ENCODE measurements at regions not wholly inside any gene's neighbourhood (a gene's known extent, or its start where the extent isn't known, plus 50 kb on each side); places are given as distances from the start of the nearest gene placed in this dataset.

DNA sequence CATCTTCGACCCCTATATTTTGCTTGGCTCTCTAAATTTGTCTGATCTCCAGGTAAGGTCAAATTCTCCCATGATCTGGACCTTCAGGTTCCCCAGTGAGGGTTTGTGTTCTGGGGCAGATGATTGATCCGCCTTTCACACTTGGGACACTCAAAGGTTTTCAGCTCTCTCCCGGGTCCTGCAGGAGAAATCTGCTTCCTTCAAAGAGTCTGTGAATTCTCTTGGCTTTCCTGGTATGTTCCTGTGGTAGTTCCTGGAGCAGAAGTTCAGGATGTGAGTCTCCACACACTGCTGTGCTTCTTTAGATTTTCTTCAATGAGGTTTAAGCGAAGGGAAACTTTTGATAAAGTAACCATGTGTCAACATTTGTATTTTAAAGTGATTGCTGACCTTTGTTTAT lies 318.0 kb downstream of the TAF11L14 start:
- ChIA-PET CTCF (interaction anchor here (0.6 kb wide), 1 partner anchor 566 kb away, joined by 3 read pairs; no protein-coding TSS in a partner anchor), POLR2A (interaction anchor here (0.6 kb wide), 1 partner anchor 1147 kb away, joined by 3 read pairs; no protein-coding TSS in a partner anchor)
- Histone ChIP-seq H3K4me3 (ENCODE audit: low read depth, low read length) (no peak overlapping the region), H3K9me3 (ENCODE audit: control insufficient read depth, insufficient read depth, low read depth, low read length) (no peaks in the 10 kb centered on the region), H3K4me1 (ENCODE audit: control insufficient read depth, insufficient read depth, low read length) (no peaks in the 10 kb centered on the region), H3K36me3 (ENCODE audit: control insufficient read depth in 2 of 2, insufficient read depth in 1 of 2, low read length in 2 of 2) (no peaks in the 10 kb centered on the region), H3K27ac (ENCODE audit: extremely low read depth, low read depth, low read length) (no peak overlapping the region)
- TF ChIP-seq ZBTB48 (tag by site-specific recombination; IDR thresholded peaks at IDR 0.05) (no peak), MYNN (tag by site-specific recombination; IDR thresholded peaks at IDR 0.05; ENCODE audit: borderline replicate concordance) (no peak), ZNF174 (tag by site-specific recombination; IDR thresholded peaks at IDR 0.05) (no peak), ZNF223 (tag by site-specific recombination; IDR thresholded peaks at IDR 0.05) (no peak), ZNF157 (tag by site-specific recombination; IDR thresholded peaks at IDR 0.05) (no peak), ZNF114 (tag by site-specific recombination; IDR thresholded peaks at IDR 0.05) (no peak), ZNF335 (tag by site-specific recombination; conservative IDR thresholded peaks at IDR 0.05) (no peak), ZNF2 (tag by site-specific recombination; IDR thresholded peaks at IDR 0.05) (no peak), ZNF521 (tag by site-specific recombination; IDR thresholded peaks at IDR 0.05) (no peak), MZF1 (tag by site-specific recombination; IDR thresholded peaks at IDR 0.05; ENCODE audit: borderline replicate concordance) (no peak)
- TF ChIP-seq, protein P1, sequence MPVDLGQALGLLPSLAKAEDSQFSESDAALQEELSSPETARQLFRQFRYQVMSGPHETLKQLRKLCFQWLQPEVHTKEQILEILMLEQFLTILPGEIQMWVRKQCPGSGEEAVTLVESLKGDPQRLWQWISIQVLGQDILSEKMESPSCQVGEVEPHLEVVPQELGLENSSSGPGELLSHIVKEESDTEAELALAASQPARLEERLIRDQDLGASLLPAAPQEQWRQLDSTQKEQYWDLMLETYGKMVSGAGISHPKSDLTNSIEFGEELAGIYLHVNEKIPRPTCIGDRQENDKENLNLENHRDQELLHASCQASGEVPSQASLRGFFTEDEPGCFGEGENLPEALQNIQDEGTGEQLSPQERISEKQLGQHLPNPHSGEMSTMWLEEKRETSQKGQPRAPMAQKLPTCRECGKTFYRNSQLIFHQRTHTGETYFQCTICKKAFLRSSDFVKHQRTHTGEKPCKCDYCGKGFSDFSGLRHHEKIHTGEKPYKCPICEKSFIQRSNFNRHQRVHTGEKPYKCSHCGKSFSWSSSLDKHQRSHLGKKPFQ (tag by site-specific recombination; IDR thresholded peaks at IDR 0.05), result no peak

DNA sequence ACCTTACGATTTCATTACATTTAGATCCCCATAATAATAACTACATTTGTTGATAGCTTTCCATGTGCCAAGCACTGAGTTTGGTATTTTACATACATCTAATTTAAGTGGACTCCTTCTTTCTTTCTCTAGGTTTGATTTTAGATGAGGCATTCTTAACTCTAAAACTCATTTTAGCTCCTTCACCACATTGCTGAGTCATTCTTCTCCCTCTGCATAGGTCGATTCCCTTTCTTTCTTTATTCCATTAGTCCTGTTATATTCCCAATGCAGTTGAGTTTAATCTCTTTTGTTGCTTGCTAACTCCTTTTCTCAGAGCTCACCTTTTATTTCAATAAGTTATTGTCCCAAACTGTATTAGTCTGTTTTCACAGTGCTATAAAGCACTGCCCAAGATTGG lies 329.8 kb downstream of the TAF11L14 start:
- no peaks in the 10 kb centered on the region for H3K4me1 ChIP-seq (ENCODE audit: control insufficient read depth, insufficient read depth, low read length)
- no peaks in the 10 kb centered on the region for H3K36me3 ChIP-seq (ENCODE audit: control insufficient read depth in 2 of 2, insufficient read depth in 1 of 2, low read length in 2 of 2)
- TF ChIP-seq ZNF76 (tag by site-specific recombination; IDR thresholded peaks at IDR 0.05; ENCODE audit: borderline replicate concordance, low read depth), result no peak
- CTCF ChIA-PET, result no interaction called here
- H3K9me3 ChIP-seq (ENCODE audit: control insufficient read depth, insufficient read depth, low read depth, low read length), result no peaks in the 10 kb centered on the region
- POLR2A ChIA-PET, result no interaction called here
- H3K27ac ChIP-seq (ENCODE audit: extremely low read depth, low read depth, low read length), result no peak overlapping the region
- no peak overlapping the region for H3K4me3 ChIP-seq (ENCODE audit: low read depth, low read length)

DNA sequence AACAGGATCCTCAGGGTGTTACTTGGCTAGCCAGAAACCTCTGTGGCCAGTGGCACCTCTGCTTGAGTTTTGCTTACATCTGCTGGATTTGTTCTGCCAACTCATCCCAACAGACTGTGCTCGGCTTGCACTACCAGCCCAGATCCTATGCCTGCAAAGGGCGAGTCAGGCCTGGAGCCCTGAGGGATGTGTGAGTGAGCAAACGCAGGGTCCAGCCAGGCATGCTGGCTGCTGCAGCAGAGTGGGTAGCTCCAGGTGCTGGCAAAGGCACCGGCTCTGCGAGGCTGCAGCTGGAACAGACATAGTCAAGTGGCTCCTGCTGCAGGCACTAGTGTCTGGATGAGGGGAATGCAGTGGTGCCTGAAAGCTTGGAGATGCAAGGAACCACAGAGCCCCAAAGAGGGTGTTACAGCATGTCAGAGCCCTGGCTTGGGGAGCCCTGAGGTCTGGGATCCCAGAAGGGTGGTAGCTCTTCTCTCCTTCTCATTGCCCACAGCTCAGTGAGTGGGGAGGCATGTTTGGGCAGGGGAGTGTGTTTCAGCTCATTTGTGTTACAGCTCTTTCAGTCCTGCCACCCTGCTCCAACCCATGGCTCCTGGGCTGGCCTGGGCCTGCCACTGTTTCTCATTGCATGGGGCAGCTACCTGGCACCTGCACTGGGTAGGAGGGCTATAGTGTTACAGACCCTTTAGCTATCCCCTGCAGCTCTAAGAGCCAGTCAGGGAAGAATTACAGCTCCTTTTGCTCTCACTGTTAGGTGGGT lies 332.6 kb downstream of the TAF11L14 start:
- Histone ChIP-seq H3K9me3 (ENCODE audit: control insufficient read depth, insufficient read depth, low read depth, low read length) (no peaks in the 10 kb centered on the region), H3K36me3 (ENCODE audit: control insufficient read depth in 2 of 2, insufficient read depth in 1 of 2, low read length in 2 of 2) (no peaks in the 10 kb centered on the region), H3K4me3 (ENCODE audit: low read depth, low read length) (no peak overlapping the region), H3K27ac (ENCODE audit: extremely low read depth, low read depth, low read length) (no peak overlapping the region), H3K4me1 (ENCODE audit: control insufficient read depth, insufficient read depth, low read length) (no peaks in the 10 kb centered on the region)
- CTCF ChIA-PET, result interaction anchor here (0.6 kb wide), 1 partner anchor 1780 kb away, joined by 3 read pairs; no protein-coding TSS in a partner anchor
- POLR2A ChIA-PET, result no interaction called here
- TF ChIP-seq ZSCAN16 (tag by site-specific recombination; IDR thresholded peaks at IDR 0.05) (no peak), ZNF202 (tag by site-specific recombination; IDR thresholded peaks at IDR 0.05; ENCODE audit: borderline replicate concordance) (no peak), ZNF621 (tag by site-specific recombination; IDR thresholded peaks at IDR 0.05) (no peak), ZNF184 (tag by site-specific recombination; IDR thresholded peaks at IDR 0.05) (no peak), SALL2 (tag by site-specific recombination; IDR thresholded peaks at IDR 0.05; ENCODE audit: borderline replicate concordance) (no peak), ZNF391 (tag by site-specific recombination; IDR thresholded peaks at IDR 0.05; ENCODE audit: borderline replicate concordance, low read depth) (no peak)
- TF ChIP-seq, protein P2, sequence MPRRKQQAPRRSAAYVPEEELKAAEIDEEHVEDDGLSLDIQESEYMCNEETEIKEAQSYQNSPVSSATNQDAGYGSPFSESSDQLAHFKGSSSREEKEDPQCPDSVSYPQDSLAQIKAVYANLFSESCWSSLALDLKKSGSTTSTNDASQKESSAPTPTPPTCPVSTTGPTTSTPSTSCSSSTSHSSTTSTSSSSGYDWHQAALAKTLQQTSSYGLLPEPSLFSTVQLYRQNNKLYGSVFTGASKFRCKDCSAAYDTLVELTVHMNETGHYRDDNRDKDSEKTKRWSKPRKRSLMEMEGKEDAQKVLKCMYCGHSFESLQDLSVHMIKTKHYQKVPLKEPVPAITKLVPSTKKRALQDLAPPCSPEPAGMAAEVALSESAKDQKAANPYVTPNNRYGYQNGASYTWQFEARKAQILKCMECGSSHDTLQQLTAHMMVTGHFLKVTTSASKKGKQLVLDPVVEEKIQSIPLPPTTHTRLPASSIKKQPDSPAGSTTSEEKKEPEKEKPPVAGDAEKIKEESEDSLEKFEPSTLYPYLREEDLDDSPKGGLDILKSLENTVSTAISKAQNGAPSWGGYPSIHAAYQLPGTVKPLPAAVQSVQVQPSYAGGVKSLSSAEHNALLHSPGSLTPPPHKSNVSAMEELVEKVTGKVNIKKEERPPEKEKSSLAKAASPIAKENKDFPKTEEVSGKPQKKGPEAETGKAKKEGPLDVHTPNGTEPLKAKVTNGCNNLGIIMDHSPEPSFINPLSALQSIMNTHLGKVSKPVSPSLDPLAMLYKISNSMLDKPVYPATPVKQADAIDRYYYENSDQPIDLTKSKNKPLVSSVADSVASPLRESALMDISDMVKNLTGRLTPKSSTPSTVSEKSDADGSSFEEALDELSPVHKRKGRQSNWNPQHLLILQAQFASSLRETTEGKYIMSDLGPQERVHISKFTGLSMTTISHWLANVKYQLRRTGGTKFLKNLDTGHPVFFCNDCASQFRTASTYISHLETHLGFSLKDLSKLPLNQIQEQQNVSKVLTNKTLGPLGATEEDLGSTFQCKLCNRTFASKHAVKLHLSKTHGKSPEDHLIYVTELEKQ (tag by site-specific recombination; IDR thresholded peaks at IDR 0.05; ENCODE audit: borderline replicate concordance), result no peak
- TF ChIP-seq, protein P3, sequence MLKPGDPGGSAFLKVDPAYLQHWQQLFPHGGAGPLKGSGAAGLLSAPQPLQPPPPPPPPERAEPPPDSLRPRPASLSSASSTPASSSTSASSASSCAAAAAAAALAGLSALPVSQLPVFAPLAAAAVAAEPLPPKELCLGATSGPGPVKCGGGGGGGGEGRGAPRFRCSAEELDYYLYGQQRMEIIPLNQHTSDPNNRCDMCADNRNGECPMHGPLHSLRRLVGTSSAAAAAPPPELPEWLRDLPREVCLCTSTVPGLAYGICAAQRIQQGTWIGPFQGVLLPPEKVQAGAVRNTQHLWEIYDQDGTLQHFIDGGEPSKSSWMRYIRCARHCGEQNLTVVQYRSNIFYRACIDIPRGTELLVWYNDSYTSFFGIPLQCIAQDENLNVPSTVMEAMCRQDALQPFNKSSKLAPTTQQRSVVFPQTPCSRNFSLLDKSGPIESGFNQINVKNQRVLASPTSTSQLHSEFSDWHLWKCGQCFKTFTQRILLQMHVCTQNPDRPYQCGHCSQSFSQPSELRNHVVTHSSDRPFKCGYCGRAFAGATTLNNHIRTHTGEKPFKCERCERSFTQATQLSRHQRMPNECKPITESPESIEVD (tag by site-specific recombination; IDR thresholded peaks at IDR 0.05), result no peak
- TF ChIP-seq, protein P4, sequence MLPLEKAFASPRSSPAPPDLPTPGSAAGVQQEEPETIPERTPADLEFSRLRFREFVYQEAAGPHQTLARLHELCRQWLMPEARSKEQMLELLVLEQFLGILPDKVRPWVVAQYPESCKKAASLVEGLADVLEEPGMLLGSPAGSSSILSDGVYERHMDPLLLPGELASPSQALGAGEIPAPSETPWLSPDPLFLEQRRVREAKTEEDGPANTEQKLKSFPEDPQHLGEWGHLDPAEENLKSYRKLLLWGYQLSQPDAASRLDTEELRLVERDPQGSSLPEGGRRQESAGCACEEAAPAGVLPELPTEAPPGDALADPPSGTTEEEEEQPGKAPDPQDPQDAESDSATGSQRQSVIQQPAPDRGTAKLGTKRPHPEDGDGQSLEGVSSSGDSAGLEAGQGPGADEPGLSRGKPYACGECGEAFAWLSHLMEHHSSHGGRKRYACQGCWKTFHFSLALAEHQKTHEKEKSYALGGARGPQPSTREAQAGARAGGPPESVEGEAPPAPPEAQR (tag by site-specific recombination; IDR thresholded peaks at IDR 0.05), result no peak
- TF ChIP-seq, protein P5, sequence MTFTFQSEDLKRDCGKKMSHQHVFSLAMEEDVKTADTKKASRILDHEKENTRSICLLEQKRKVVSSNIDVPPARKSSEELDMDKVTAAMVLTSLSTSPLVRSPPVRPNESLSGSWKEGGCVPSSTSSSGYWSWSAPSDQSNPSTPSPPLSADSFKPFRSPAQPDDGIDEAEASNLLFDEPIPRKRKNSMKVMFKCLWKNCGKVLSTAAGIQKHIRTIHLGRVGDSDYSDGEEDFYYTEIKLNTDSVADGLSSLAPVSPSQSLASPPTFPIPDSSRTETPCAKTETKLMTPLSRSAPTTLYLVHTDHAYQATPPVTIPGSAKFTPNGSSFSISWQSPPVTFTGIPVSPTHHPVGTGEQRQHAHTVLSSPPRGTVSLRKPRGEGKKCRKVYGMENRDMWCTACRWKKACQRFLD (tag by site-specific recombination; IDR thresholded peaks at IDR 0.05), result no peak

Data from HEK293 (cell line).